WERI-Rb-1 (cell line): ENCODE measurements at regions not wholly inside any gene's neighbourhood (a gene's known extent, or its start where the extent isn't known, plus 50 kb on each side); places are given as distances from the start of the nearest gene placed in this dataset.

Experiments used
- DNase-seq: peaks from one replicate; pipeline ENCODE4 v3.0.0-alpha.2; 2020
- H3K27ac ChIP-seq: fragments of 250-450 bp; sonication (Bioruptor Pico); 2 replicates; pipeline ENCODE4 v1.5.1; 2020; ENCODE audit warnings: mild to moderate bottlenecking, moderate library complexity
- H3K27me3 ChIP-seq: fragments of 250-450 bp; sonication (Bioruptor Pico); 2 replicates; pipeline ENCODE4 v1.5.1; 2021; ENCODE audit warnings: mild to moderate bottlenecking, low read depth, moderate library complexity; ENCODE audit not compliant: insufficient read depth, severe bottlenecking
- H3K36me3 ChIP-seq: fragments of 250-450 bp; sonication (Bioruptor Pico); 2 replicates; pipeline ENCODE4 v1.5.1; 2020; ENCODE audit warnings: mild to moderate bottlenecking, moderate library complexity
- H3K4me3 ChIP-seq: 2 replicates; pipeline ENCODE4 v1.5.1; 2011; ENCODE audit warnings: low read depth, mild to moderate bottlenecking, control low read depth, low read length
- H3K9me3 ChIP-seq: fragments of 250-450 bp; sonication (Bioruptor Pico); 2 replicates; pipeline ENCODE4 v1.5.1; 2021; ENCODE audit warnings: mild to moderate bottlenecking, moderate library complexity; ENCODE audit not compliant: severe bottlenecking
- CTCF ChIP-seq: IDR thresholded peaks from 2 replicates; pipeline ENCODE4 v1.5.1; 2011; ENCODE audit warnings: low read depth, mild to moderate bottlenecking, control low read depth, inconsistent platforms, low read length

- DNase-seq: no peak
- Histone ChIP-seq H3K9me3 (no peaks in the 10 kb centered on the region), H3K27me3 (no peaks in the 10 kb centered on the region), H3K36me3 (no peaks in the 10 kb centered on the region), H3K4me3 (no peak overlapping the region), H3K27ac (no peak overlapping the region)
- TF ChIP-seq CTCF: no peak
These were observed 317.5 kb downstream of the ARAP2 start for GRCh38 chr4:35926788-35927187.

- no peaks in the 10 kb centered on the region for H3K27me3 ChIP-seq
- no peak for TF ChIP-seq CTCF
- no peaks in the 10 kb centered on the region for H3K9me3 ChIP-seq
- no peak overlapping the region for H3K27ac ChIP-seq
- no peak for DNase-seq
- no peaks in the 10 kb centered on the region for H3K36me3 ChIP-seq
- no peak overlapping the region for H3K4me3 ChIP-seq
These were observed 310.4 kb downstream of the ARAP2 start for GRCh38 chr4:35933901-35934300.

- H3K27ac ChIP-seq: no peak overlapping the region
- H3K4me3 ChIP-seq: no peak overlapping the region
- no peaks in the 10 kb centered on the region for H3K36me3 ChIP-seq
- no peak for DNase-seq
- TF ChIP-seq CTCF: no peak
- no peaks in the 10 kb centered on the region for H3K9me3 ChIP-seq
- H3K27me3 ChIP-seq: no peaks in the 10 kb centered on the region
These were observed 309.9 kb downstream of the ARAP2 start for GRCh38 chr4:35934320-35934981.

- no peak for TF ChIP-seq CTCF
- Histone ChIP-seq H3K27ac (no peak overlapping the region), H3K9me3 (no peaks in the 10 kb centered on the region), H3K36me3 (no peaks in the 10 kb centered on the region), H3K4me3 (no peak overlapping the region), H3K27me3 (no peaks in the 10 kb centered on the region)
- DNase-seq: no peak
These were observed 305.4 kb downstream of the ARAP2 start for GRCh38 chr4:35938936-35939335.

GRCh38 chr4:35939751-35940150 lies 304.6 kb downstream of the ARAP2 start:
- TF ChIP-seq CTCF: no peak
- Histone ChIP-seq H3K36me3 (no peaks in the 10 kb centered on the region), H3K4me3 (no peak overlapping the region), H3K27me3 (no peaks in the 10 kb centered on the region), H3K27ac (no peak overlapping the region), H3K9me3 (no peaks in the 10 kb centered on the region)
- no peak for DNase-seq

GRCh38 chr4:35942092-35942491 lies 302.2 kb downstream of the ARAP2 start:
- Histone ChIP-seq H3K27me3 (no peaks in the 10 kb centered on the region), H3K36me3 (no peaks in the 10 kb centered on the region), H3K27ac (no peak overlapping the region), H3K4me3 (no peak overlapping the region), H3K9me3 (no peaks in the 10 kb centered on the region)
- no peak for DNase-seq
- TF ChIP-seq CTCF: no peak
